Hepatocyte (in vitro differentiated cells): ENCODE measurements at regions not wholly inside any gene's neighbourhood (a gene's known extent, or its start where the extent isn't known, plus 50 kb on each side); places are given as distances from the start of the nearest gene placed in this dataset.

Source experiments
- EZH2 ChIP-seq: fragments of 200-600 bp; sonication (generic); IDR thresholded peaks from 2 replicates; pipeline ENCODE4 v1.6.1; 2016; ENCODE audit warnings: antibody characterized with exemption, mild to moderate bottlenecking, borderline replicate concordance
- EZH2phosphoT487 ChIP-seq: fragments of 200-600 bp; sonication (generic); IDR thresholded peaks from one replicate; pipeline ENCODE4 v1.6.1; 2018; ENCODE audit warnings: antibody characterized with exemption, mild to moderate bottlenecking, low read depth, moderate library complexity; ENCODE audit not compliant: unreplicated experiment, severe bottlenecking
- TF ChIP-seq, protein P1 (sequence below): fragments of 200-600 bp; sonication (generic); IDR thresholded peaks from 2 replicates; pipeline ENCODE4 v1.5.1; 2016; ENCODE audit warnings: antibody characterized with exemption, mild to moderate bottlenecking; ENCODE audit not compliant: poor library complexity

DNA sequence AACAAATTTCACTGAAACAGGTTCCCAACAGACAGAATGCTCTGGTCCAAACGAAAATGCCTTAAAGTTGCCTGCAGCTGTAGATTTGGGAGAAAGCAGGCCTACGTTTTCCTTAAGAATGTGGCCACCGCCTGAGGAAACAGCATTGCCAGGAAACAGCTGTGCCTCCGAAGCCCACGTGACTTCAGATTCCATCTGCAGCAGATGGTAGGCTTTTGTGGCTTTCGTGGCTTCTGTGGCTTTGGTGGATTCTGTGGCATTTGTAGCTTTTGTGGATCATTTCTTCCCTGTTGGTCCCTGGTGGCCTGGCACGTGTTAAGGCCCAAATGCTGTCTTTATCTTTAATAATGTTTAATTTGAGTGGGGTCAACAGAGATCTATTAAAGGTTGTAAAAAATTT lies 222.9 kb downstream of the TTLL2 start:
- TF ChIP-seq, protein P1, sequence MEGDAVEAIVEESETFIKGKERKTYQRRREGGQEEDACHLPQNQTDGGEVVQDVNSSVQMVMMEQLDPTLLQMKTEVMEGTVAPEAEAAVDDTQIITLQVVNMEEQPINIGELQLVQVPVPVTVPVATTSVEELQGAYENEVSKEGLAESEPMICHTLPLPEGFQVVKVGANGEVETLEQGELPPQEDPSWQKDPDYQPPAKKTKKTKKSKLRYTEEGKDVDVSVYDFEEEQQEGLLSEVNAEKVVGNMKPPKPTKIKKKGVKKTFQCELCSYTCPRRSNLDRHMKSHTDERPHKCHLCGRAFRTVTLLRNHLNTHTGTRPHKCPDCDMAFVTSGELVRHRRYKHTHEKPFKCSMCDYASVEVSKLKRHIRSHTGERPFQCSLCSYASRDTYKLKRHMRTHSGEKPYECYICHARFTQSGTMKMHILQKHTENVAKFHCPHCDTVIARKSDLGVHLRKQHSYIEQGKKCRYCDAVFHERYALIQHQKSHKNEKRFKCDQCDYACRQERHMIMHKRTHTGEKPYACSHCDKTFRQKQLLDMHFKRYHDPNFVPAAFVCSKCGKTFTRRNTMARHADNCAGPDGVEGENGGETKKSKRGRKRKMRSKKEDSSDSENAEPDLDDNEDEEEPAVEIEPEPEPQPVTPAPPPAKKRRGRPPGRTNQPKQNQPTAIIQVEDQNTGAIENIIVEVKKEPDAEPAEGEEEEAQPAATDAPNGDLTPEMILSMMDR: no peak
- TF ChIP-seq EZH2 (no peak), EZH2phosphoT487 (no peak)
